ENCODE measurements at regions not wholly inside any gene's neighbourhood (a gene's known extent, or its start where the extent isn't known, plus 50 kb on each side); places are given as distances from the start of the nearest gene placed in this dataset.

DNA sequence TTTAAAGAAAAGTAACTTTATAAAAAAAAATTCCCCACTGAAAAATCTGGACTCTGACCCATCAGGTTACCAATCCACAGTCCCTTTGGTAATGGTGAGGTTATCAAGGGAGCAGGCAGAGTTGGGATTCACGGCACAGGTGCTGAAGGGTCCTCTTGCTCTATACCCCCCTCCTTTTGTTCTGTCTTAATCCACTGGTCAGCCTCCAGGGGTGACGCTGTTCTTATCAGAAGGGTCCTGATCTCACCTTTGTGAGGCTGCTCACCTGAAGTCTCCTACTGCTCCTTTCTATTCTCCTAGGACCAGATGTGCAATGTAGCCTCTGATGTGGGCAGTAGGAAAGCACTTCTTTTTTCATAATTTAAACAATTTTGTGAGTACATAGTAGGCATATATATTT lies 80.6 kb upstream of the E2F8 start:
- TF ChIP-seq, protein P1, sequence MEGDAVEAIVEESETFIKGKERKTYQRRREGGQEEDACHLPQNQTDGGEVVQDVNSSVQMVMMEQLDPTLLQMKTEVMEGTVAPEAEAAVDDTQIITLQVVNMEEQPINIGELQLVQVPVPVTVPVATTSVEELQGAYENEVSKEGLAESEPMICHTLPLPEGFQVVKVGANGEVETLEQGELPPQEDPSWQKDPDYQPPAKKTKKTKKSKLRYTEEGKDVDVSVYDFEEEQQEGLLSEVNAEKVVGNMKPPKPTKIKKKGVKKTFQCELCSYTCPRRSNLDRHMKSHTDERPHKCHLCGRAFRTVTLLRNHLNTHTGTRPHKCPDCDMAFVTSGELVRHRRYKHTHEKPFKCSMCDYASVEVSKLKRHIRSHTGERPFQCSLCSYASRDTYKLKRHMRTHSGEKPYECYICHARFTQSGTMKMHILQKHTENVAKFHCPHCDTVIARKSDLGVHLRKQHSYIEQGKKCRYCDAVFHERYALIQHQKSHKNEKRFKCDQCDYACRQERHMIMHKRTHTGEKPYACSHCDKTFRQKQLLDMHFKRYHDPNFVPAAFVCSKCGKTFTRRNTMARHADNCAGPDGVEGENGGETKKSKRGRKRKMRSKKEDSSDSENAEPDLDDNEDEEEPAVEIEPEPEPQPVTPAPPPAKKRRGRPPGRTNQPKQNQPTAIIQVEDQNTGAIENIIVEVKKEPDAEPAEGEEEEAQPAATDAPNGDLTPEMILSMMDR (IDR thresholded peaks at IDR 0.05), result no peak
- no peak for TF ChIP-seq POLR2A (IDR thresholded peaks at IDR 0.05)
